GM18907 (cell line): ENCODE measurements at regions not wholly inside any gene's neighbourhood (a gene's known extent, or its start where the extent isn't known, plus 50 kb on each side); places are given as distances from the start of the nearest gene placed in this dataset.
"Not testable (repeated sequence)": the region's sequence is repeated elsewhere in the genome, so short reads cannot be mapped to it uniquely, and the experiment has no call there.

Experiments
- ATAC-seq: cut with Tn5 transposase; IDR thresholded peaks from one replicate; pipeline ENCODE4 v1.9.1; 2021; ENCODE audit warnings: mild to moderate bottlenecking, moderate library complexity; ENCODE audit not compliant: unreplicated experiment

- ATAC-seq: peak; percentile 91
These were observed 56.6 kb upstream of the GOLGA8N start for GRCh38 chr15:32536507-32537172.

- peak; percentile 35 for ATAC-seq
These were observed 57.2 kb upstream of the GOLGA8N start for GRCh38 chr15:32536057-32536493.

- not testable (repeated sequence) for ATAC-seq
These were observed 57.9 kb upstream of the GOLGA8N start for GRCh38 chr15:32535150-32535898.

GRCh38 chr15:32522900-32523299 is 67.5 kb upstream of the GOLGA8O start:
- ATAC-seq: not testable (repeated sequence)

DNA sequence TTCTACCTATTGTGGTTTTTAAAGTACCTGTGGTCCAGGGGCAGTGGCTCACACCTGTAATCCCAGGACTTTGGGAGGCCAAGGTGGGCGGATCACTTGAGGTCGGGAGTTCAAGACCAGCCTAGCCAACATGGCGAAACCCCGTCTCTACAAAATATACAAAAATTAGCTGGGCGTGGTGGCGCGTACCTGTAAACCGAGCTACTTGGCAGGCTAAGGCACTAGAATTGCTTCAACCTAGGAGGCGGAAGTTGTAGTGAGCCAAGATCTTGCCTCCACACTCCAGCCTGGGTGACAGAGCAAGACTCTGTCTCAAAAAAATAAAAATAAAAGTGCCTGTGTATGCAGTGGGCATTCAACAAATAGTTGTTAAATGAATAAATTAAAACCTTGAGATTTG is 67.0 kb upstream of the GOLGA8O start:
- ATAC-seq: not testable (repeated sequence)

GRCh38 chr15:32518976-32519375 is 63.5 kb upstream of the GOLGA8O start:
- not testable (repeated sequence) for ATAC-seq

DNA sequence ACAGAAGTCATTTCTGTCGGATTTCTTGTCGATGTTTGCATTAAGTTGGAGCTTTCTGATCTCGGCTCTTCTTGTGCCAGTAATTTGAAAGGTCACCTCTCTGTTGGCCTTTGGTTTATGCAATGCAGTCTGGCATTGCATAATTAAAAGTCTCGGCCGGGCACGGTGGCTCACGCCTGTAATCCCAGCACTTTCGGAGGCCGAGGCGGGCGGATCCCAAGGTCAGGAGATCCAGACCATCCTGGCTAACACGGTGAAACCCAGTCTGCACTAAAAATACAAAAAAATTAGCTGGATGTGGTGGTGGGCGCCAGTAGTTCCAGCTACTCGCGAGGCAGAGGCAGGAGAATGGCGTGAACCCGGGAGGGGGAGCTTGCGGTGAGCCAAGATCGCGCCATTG is 62.6 kb upstream of the GOLGA8O start:
- ATAC-seq: not testable (repeated sequence)

- not testable (repeated sequence) for ATAC-seq
These were observed 61.5 kb upstream of the GOLGA8O start for GRCh38 chr15:32516954-32517353.

DNA sequence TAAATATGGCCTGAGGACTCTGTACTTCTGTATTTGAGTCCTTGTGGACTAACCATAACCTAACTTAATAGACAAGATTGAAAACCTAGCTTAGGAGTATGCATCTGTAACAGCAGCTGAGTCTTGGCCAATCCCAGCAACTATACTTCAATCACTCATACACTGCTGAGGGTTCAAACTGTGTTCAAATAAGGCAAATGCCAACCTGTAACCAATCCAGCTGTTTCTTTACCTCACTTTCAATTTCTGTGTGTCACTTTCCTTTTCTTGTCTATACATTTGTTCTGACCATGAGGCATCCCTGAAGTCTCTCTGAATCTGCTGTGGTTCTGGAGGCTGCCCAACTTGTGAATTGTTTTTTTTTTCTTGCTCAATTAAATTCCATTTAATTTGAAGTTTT is 57.9 kb upstream of the GOLGA8O start:
- ATAC-seq: not testable (repeated sequence)

DNA sequence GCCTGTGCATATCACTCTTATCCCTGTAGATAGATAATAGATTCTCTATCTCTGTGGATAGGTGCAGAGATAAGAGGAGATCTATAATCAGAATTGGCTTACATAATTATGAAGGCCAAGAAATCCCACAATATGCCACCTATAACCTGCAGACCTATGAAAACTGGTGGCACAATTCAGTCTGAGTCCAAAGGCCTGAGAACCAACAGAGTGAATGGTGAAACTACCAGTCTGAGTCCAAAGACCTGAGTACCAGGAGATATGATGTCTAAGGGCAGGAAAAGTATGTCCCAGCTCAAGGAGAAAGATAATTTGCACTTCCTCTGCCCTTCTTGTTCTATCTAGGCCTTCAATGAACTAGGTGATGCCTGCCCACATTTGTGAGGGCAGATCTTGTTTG is 54.6 kb upstream of the GOLGA8O start:
- ATAC-seq: not testable (repeated sequence)

- not testable (repeated sequence) for ATAC-seq
These were observed 52.6 kb upstream of the GOLGA8O start for GRCh38 chr15:32508081-32508480.

DNA sequence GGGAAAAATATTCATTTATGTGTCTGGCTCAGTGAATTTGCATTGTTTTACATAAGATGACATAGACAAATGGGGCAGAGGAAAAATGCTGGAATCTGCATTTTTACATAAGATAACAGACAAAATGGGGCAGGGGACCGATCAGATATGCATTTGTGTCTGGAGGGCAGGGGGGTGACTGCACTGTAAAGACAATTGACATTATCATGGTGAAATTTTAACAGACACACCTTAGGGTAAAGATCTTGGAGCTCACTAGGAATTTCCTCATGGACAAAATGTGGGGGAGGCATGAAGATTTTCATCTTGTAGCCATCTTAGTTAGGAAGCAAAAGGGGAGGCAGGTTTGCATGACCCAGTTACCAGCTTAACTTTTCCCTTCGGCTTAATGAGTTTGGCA is 51.4 kb upstream of the GOLGA8O start:
- ATAC-seq: not testable (repeated sequence)

DNA sequence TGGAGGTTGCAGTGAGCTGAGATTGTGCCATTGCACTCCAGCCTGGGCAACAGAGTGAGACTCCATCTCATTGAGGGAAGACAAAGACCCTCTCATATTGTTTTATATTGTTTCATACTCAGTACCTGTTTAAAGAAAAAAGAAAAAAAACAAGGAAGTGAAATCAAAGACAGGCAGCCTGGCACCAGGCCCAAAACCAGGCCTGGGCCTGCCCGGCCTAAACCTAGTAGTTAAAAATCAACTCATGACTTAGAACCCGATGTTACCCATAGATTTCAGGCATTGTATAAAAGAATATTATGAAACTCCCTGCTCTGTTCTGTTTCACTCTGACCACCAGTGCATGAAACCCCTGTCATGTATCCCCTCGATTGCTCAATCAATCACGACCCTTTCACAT is 50.2 kb upstream of the GOLGA8O start:
- ATAC-seq: not testable (repeated sequence)
